ENCODE measurements at regions not wholly inside any gene's neighbourhood (a gene's known extent, or its start where the extent isn't known, plus 50 kb on each side); places are given as distances from the start of the nearest gene placed in this dataset.

DNA sequence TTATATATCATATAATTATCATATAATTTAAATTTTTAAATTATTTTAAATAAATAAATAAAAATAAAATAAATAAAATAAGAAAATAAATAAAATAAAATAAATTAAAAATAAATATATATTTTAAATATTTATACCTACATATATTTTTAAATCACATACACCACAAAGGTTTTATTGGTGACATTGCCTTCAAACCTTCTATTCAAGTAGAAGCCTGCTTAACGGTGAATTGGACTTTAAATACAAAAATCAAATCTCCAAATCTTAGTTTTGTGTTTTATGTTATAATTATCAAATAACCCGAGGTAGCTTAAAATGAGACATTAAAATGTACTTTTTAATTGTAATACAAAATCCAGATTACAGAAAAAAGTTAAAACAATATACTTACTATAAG lies 1137.8 kb downstream of the HACE1 start:
- TF ChIP-seq CTCF (IDR thresholded peaks at IDR 0.05) = no peak
- no peak for TF ChIP-seq POLR2AphosphoS5 (IDR thresholded peaks at IDR 0.05)
